Mesenchymal stem cell (in vitro differentiated cells and primary cell): ENCODE measurements at regions not wholly inside any gene's neighbourhood (a gene's known extent, or its start where the extent isn't known, plus 50 kb on each side); places are given as distances from the start of the nearest gene placed in this dataset.

Source experiments
- DNase-seq: peaks from one replicate; pipeline ENCODE4 v3.0.0-alpha.2; 2013
- H2AFZ ChIP-seq: one replicate; pipeline ENCODE4 v1.6.1; 2013; ENCODE audit warnings: low read depth, mild to moderate bottlenecking, control low read depth, inconsistent platforms, low read length, moderate library complexity
- H2AK5ac ChIP-seq: 2 replicates; pipeline ENCODE4 v1.6.1; 2013; ENCODE audit warnings: low read length, moderate library complexity, mild to moderate bottlenecking, inconsistent platforms; ENCODE audit not compliant: severe bottlenecking
- H2BK120ac ChIP-seq: one replicate; pipeline ENCODE4 v1.6.1; 2013; ENCODE audit warnings: low read depth, mild to moderate bottlenecking, inconsistent platforms, low read length, moderate library complexity
- H2BK12ac ChIP-seq, 2 experiments: one replicate each; pipeline ENCODE4 v1.6.1; 2013; ENCODE audit warnings: inconsistent platforms in 2 of 2, low read length in 2 of 2, mild to moderate bottlenecking in 2 of 2, moderate library complexity in 2 of 2, control low read depth in 1 of 2
- H2BK15ac ChIP-seq: one replicate; pipeline ENCODE4 v1.6.1; 2013; ENCODE audit warnings: mild to moderate bottlenecking, low read depth, inconsistent platforms; ENCODE audit not compliant: poor library complexity, severe bottlenecking
- H2BK5ac ChIP-seq: 2 replicates; pipeline ENCODE4 v1.6.1; 2013; ENCODE audit warnings: low read depth, mild to moderate bottlenecking, low read length, control low read depth, inconsistent platforms; ENCODE audit not compliant: poor library complexity, severe bottlenecking
- H3K14ac ChIP-seq, 2 experiments: one replicate each; pipeline ENCODE4 v1.6.1; 2013; ENCODE audit warnings: inconsistent platforms in 2 of 2, low read length in 2 of 2, control low read depth in 1 of 2, mild to moderate bottlenecking in 1 of 2, moderate library complexity in 1 of 2
- H3K18ac ChIP-seq, 2 experiments: one replicate each; pipeline ENCODE4 v1.6.1; 2013; ENCODE audit warnings: inconsistent platforms in 2 of 2, low read length in 2 of 2, control low read depth in 1 of 2, low read depth in 1 of 2, mild to moderate bottlenecking in 1 of 2
- H3K23ac ChIP-seq, 2 experiments: one replicate each; pipeline ENCODE4 v1.6.1; 2013; ENCODE audit warnings: inconsistent platforms in 2 of 2, low read length in 2 of 2, mild to moderate bottlenecking in 2 of 2, moderate library complexity in 2 of 2, control low read depth in 1 of 2
- H3K27ac ChIP-seq: 2 replicates; pipeline ENCODE4 v1.5.1; 2013; ENCODE audit warnings: mild to moderate bottlenecking, moderate library complexity, low read length, control low read depth, inconsistent platforms; ENCODE audit not compliant: poor library complexity, severe bottlenecking
- H3K27me3 ChIP-seq, 2 experiments: 2 replicates each; pipeline versions ENCODE4 v1.6.1 to v1.7.0; 2013; ENCODE audit warnings: low read length in 2 of 2, mild to moderate bottlenecking in 2 of 2, moderate library complexity in 2 of 2, control low read depth in 1 of 2, inconsistent platforms in 1 of 2; ENCODE audit not compliant: control insufficient read depth in 1 of 2, insufficient read depth in 1 of 2
- H3K36me3 ChIP-seq, 2 experiments: 2 replicates each; pipeline versions ENCODE4 v1.6.1 to v1.7.0; 2013; ENCODE audit warnings: low read length in 2 of 2, control low read depth in 1 of 2, inconsistent platforms in 1 of 2, low read depth in 1 of 2, mild to moderate bottlenecking in 1 of 2; ENCODE audit not compliant: insufficient read depth in 2 of 2, control insufficient read depth in 1 of 2
- H3K4ac ChIP-seq, 2 experiments: one replicate each; pipeline ENCODE4 v1.6.1; 2013; ENCODE audit warnings: inconsistent platforms in 2 of 2, low read length in 2 of 2, mild to moderate bottlenecking in 2 of 2, moderate library complexity in 2 of 2, control low read depth in 1 of 2, low read depth in 1 of 2
- H3K4me1 ChIP-seq: 2 replicates; pipeline ENCODE4 v1.6.1; 2013; ENCODE audit warnings: low read depth, low read length, control low read depth; ENCODE audit not compliant: control insufficient read depth, insufficient read depth
- H3K4me2 ChIP-seq: 2 replicates; pipeline ENCODE4 v1.6.1; 2013; ENCODE audit warnings: low read length, mild to moderate bottlenecking, inconsistent platforms; ENCODE audit not compliant: poor library complexity, severe bottlenecking
- H3K4me3 ChIP-seq, 2 experiments: 2 replicates each; pipeline versions ENCODE4 v1.5.1 to v1.7.0; 2013; ENCODE audit warnings: low read length in 2 of 2, mild to moderate bottlenecking in 2 of 2, control low read depth in 1 of 2, low read depth in 1 of 2; ENCODE audit not compliant: insufficient read depth in 1 of 2
- H3K79me1 ChIP-seq: replicated peaks from 2 replicates; pipeline ENCODE4 v1.6.1; 2013; ENCODE audit warnings: mild to moderate bottlenecking, control low read depth, low read length, inconsistent platforms; ENCODE audit not compliant: poor library complexity, severe bottlenecking
- H3K9ac ChIP-seq: 2 replicates; pipeline ENCODE4 v1.7.0; 2013; ENCODE audit warnings: mild to moderate bottlenecking, low read length, moderate library complexity
- H3K9me3 ChIP-seq: 2 replicates; pipeline ENCODE4 v1.7.0; 2013; ENCODE audit warnings: mild to moderate bottlenecking, low read length; ENCODE audit not compliant: control insufficient read depth
- H4K8ac ChIP-seq: one replicate; pipeline ENCODE4 v1.6.1; 2013; ENCODE audit warnings: inconsistent platforms, mild to moderate bottlenecking, low read length, moderate library complexity
- H4K91ac ChIP-seq: one replicate; pipeline ENCODE4 v1.6.1; 2013; ENCODE audit warnings: mild to moderate bottlenecking, low read length, inconsistent platforms
- WGBS: methylation state at CpG from one replicate; pipeline ENCODE4 v1.1.7; 2013; ENCODE audit warnings: mixed read lengths; 5-methylcytosine and 5-hydroxymethylcytosine counted together

DNA sequence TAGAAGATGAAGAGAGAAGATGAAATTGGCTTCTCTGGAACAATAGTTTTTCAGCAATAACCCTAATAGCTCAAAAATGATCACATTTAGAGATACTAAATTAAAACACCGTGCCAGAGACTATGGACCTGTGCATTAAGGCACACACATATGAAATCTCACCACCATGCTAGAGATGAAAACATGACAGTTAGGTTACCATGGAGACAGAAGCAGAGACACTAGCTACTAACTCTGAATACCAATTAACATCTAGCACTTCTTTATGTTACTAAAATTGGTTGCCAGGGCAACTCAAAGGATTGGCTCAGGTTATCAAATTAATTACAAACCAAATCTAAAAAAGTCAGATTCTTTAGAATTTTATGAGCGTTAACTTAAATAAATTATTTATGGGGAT lies 337.7 kb downstream of the PLK2 start:
- Histone ChIP-seq H3K27ac (no peak overlapping the region), H3K18ac (no peak overlapping the region), H2BK12ac (no peak overlapping the region), H3K9ac (no peak overlapping the region), H3K36me3 (no peaks in the 10 kb centered on the region), H3K27me3 (no peaks in the 10 kb centered on the region), H4K91ac (no peak overlapping the region), H3K79me1 (no peaks in the 10 kb centered on the region), H3K4ac (no peak overlapping the region), H2BK120ac (no peak overlapping the region), H4K8ac (no peak overlapping the region), H2BK5ac (no peak overlapping the region), H3K9me3 (no peaks in the 10 kb centered on the region), H3K4me2 (no peak overlapping the region), H2AFZ (no peak overlapping the region), H3K4me1 (no peaks in the 10 kb centered on the region), H3K4me3 (no peak overlapping the region), H2AK5ac (no peak overlapping the region), H3K23ac (no peak overlapping the region), H3K14ac (no peak overlapping the region), H2BK15ac (no peak overlapping the region)
- DNase-seq = no peak
- 63% methylated on average over 1 of the region's 2 CpGs for WGBS

DNA sequence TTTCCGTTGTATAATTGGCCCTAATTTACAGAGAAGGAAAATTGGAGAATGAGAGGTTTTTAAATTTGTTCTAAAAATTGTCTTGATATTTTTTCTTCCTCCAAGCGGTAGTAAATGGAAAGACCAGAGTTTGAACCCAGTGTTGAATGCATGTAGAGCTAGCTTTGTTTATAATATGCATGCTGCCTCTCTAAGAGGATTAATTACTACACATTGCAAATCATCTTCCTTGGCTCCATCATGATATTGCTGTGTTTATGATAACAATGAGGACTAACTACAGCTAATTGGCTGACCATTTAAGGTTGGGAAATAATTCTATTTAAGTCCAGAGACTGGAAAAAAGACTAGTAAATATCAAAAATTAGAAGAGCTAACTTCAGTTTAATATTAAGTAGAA lies 338.5 kb downstream of the PLK2 start:
- H3K4me1 ChIP-seq = no peaks in the 10 kb centered on the region
- no peak overlapping the region for H2BK120ac ChIP-seq
- no peak for DNase-seq
- H3K27ac ChIP-seq = no peak overlapping the region
- H3K4me2 ChIP-seq = no peak overlapping the region
- no peak overlapping the region for H2AFZ ChIP-seq
- 100% methylated on average over 1 of the region's 2 CpGs for WGBS
- no peak overlapping the region for H3K4me3 ChIP-seq
- H3K36me3 ChIP-seq = no peaks in the 10 kb centered on the region
- no peak overlapping the region for H4K8ac ChIP-seq
- no peak overlapping the region for H3K23ac ChIP-seq
- H3K9me3 ChIP-seq = no peaks in the 10 kb centered on the region
- H3K18ac ChIP-seq = no peak overlapping the region
- H2BK12ac ChIP-seq = no peak overlapping the region
- H3K9ac ChIP-seq = no peak overlapping the region
- H3K79me1 ChIP-seq = no peaks in the 10 kb centered on the region
- H2BK15ac ChIP-seq = no peak overlapping the region
- no peak overlapping the region for H2BK5ac ChIP-seq
- H3K27me3 ChIP-seq = no peaks in the 10 kb centered on the region
- no peak overlapping the region for H3K14ac ChIP-seq
- H3K4ac ChIP-seq = no peak overlapping the region
- H2AK5ac ChIP-seq = no peak overlapping the region
- H4K91ac ChIP-seq = no peak overlapping the region

DNA sequence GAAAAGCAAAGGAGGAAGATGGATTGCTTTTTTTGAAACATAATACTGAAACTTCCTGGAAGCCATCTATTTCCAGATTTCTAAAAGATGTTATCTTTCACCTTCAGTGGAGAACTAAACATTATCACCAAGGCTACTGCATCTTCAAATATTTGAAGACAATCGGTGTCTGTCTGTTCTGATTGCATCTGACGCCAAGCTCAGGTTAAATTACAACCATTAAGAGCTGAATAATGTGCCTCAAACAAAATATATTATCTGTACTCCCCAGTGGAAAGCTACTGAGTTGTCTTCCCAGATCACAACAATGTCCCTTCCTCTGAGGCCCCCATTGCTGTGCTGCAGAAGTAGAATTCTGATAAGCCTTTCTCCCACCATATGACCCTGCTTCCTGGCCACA lies 342.3 kb downstream of the PLK2 start:
- Histone ChIP-seq H4K91ac (no peak overlapping the region), H3K79me1 (no peaks in the 10 kb centered on the region), H2BK120ac (no peak overlapping the region), H3K36me3 (no peaks in the 10 kb centered on the region), H3K4me2 (no peak overlapping the region), H3K4me1 (no peaks in the 10 kb centered on the region), H3K9ac (no peak overlapping the region), H3K9me3 (no peaks in the 10 kb centered on the region), H2AK5ac (no peak overlapping the region), H3K27ac (no peak overlapping the region), H2AFZ (no peak overlapping the region), H4K8ac (no peak overlapping the region), H2BK5ac (no peak overlapping the region), H3K27me3 (no peaks in the 10 kb centered on the region), H3K18ac (no peak overlapping the region), H2BK12ac (no peak overlapping the region), H3K4me3 (no peak overlapping the region), H3K4ac (no peak overlapping the region), H2BK15ac (no peak overlapping the region), H3K23ac (no peak overlapping the region), H3K14ac (no peak overlapping the region)
- WGBS = 85% methylated on average over 2 of the region's 2 CpGs
- DNase-seq = no peak

DNA sequence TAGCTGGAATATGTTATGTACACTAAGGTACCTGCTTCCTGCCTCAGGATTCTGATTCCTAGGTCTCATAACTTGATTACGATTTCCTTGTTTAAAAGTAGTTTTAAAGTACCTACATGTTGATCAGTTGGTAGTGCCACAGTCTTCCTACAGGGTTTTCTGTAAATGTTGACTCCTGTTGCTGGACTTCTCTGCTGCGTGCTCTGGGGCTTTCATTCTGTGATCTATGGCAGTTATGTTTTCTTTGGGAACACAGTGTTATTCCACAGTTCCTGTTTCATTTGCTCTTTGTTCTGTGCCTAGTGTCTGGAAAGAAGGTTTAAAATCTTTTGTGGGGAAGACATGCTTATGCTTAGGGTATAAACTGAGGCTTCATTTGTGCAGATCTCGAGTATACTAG lies 343.5 kb downstream of the PLK2 start:
- Histone ChIP-seq H4K8ac (no peak overlapping the region), H3K27me3 (no peaks in the 10 kb centered on the region)
- 77% methylated on average over 2 of the region's 3 CpGs for WGBS

More for the DNA sequence above, 343.5 kb downstream of the PLK2 start:
- H3K9me3 ChIP-seq = no peaks in the 10 kb centered on the region
- no peak for DNase-seq
- H2BK5ac ChIP-seq = no peak overlapping the region
- H2AK5ac ChIP-seq = no peak overlapping the region
- H3K9ac ChIP-seq = no peak overlapping the region
- H2BK12ac ChIP-seq = no peak overlapping the region
- no peak overlapping the region for H3K23ac ChIP-seq
- no peak overlapping the region for H3K14ac ChIP-seq
- H3K79me1 ChIP-seq = no peaks in the 10 kb centered on the region
- H3K18ac ChIP-seq = no peak overlapping the region
- no peak overlapping the region for H3K4me2 ChIP-seq
- no peak overlapping the region for H2BK120ac ChIP-seq
- no peaks in the 10 kb centered on the region for H3K4me1 ChIP-seq
- no peak overlapping the region for H2AFZ ChIP-seq
- H3K27ac ChIP-seq = no peak overlapping the region
- H3K4ac ChIP-seq = no peak overlapping the region
- H3K36me3 ChIP-seq = no peaks in the 10 kb centered on the region
- H4K91ac ChIP-seq = no peak overlapping the region
- H3K4me3 ChIP-seq = no peak overlapping the region
- no peak overlapping the region for H2BK15ac ChIP-seq
